CD4-positive, alpha-beta T cell (primary cell): ENCODE measurements at regions not wholly inside any gene's neighbourhood (a gene's known extent, or its start where the extent isn't known, plus 50 kb on each side); places are given as distances from the start of the nearest gene placed in this dataset.

Source experiments
- ATAC-seq: fragments of 200-7000 bp; cut with Tn5 transposase; one replicate; pipeline ENCODE4 v1.10.0; 2022; ENCODE audit warnings: mild to moderate bottlenecking; ENCODE audit not compliant: poor library complexity
- CTCF ChIA-PET: fragments of 350-600 bp; sonication (Branson Sonifier 250); formaldehyde crosslinking; loops from one replicate; lab custom pipeline; 2021; ENCODE audit warnings: antibody characterized with exemption, inconsistent platforms; lab: Charles Lee
- POLR2A ChIA-PET: fragments of 350-600 bp; sonication (Branson Sonifier 250); formaldehyde crosslinking; loops from one replicate; lab custom pipeline; 2021; ENCODE audit warnings: antibody characterized with exemption, inconsistent platforms; lab: Charles Lee
- DNase-seq, 14 experiments: peaks; one replicate each; pipeline ENCODE4 v3.0.0-alpha.2; 2013 to 2020; ENCODE audit warnings: mixed read lengths in 2 of 14
- H3K27ac ChIP-seq, 2 donors: one replicate each; pipeline versions ENCODE4 v1.5.1 to v1.7.0; 2013; ENCODE audit warnings: low read length in 2 of 2, low read depth in 1 of 2, mild to moderate bottlenecking in 1 of 2
- H3K27me3 ChIP-seq, 2 experiments: 1 replicate in 1 of 2; 2 replicates in 1 of 2; pipeline versions ENCODE4 v1.6.1 to v1.7.0; 2013; ENCODE audit warnings: low read length in 2 of 2, control low read depth in 1 of 2, mild to moderate bottlenecking in 1 of 2, moderate library complexity in 1 of 2; ENCODE audit not compliant: insufficient read depth in 2 of 2, control insufficient read depth in 1 of 2
- H3K36me3 ChIP-seq: one replicate; pipeline ENCODE4 v1.6.1; 2013; ENCODE audit warnings: low read length, control low read depth; ENCODE audit not compliant: insufficient read depth
- H3K4me1 ChIP-seq: one replicate; pipeline ENCODE4 v1.6.1; 2013; ENCODE audit warnings: low read length, control low read depth; ENCODE audit not compliant: insufficient read depth
- H3K4me3 ChIP-seq: one replicate; pipeline ENCODE4 v1.5.1; 2013; ENCODE audit warnings: mild to moderate bottlenecking, low read length, moderate library complexity
- H3K9me3 ChIP-seq, 2 experiments: 1 replicate in 1 of 2; 2 replicates in 1 of 2; pipeline versions ENCODE4 v1.6.1 to v1.7.0; 2013; ENCODE audit warnings: low read length in 2 of 2, mild to moderate bottlenecking in 2 of 2, control low read depth in 1 of 2, moderate library complexity in 1 of 2; ENCODE audit not compliant: control insufficient read depth in 1 of 2, insufficient read depth in 1 of 2
- H3K27ac Mint-ChIP-seq: one replicate; pipeline ENCODE4 v1.8.0; 2020; ENCODE audit warnings: mixed read lengths
- H3K27me3 Mint-ChIP-seq: one replicate; pipeline ENCODE4 v1.8.0; 2021; ENCODE audit warnings: mixed read lengths
- H3K36me3 Mint-ChIP-seq: one replicate; pipeline ENCODE4 v1.8.0; 2021; ENCODE audit warnings: low read depth, mixed read lengths
- H3K4me1 Mint-ChIP-seq: one replicate; pipeline ENCODE4 v1.8.0; 2021; ENCODE audit warnings: low read depth, mixed read lengths
- H3K4me3 Mint-ChIP-seq: one replicate; pipeline ENCODE4 v1.8.0; 2020; ENCODE audit warnings: mild to moderate bottlenecking, mixed read lengths
- H3K9me3 Mint-ChIP-seq: one replicate; pipeline ENCODE4 v1.8.0; 2020; ENCODE audit warnings: mixed read lengths
- intact Hi-C, 2 experiments: fragments of 100-400 bp; cut with DNase I in 1 of 2; cut with micrococcal nuclease in 1 of 2; formaldehyde crosslinking; loops; one replicate each; pipeline versions ENCODE4 v1.15.1 to v1.9.0; 2023 to 2025; cut with DNase I, micrococcal nuclease
- TF ChIP-seq, protein P1 (sequence below): fragments of 200-600 bp; IDR thresholded peaks from one replicate; pipeline ENCODE4 v1.8.0; 2022; ENCODE audit warnings: antibody characterized with exemption, mild to moderate bottlenecking

DNA sequence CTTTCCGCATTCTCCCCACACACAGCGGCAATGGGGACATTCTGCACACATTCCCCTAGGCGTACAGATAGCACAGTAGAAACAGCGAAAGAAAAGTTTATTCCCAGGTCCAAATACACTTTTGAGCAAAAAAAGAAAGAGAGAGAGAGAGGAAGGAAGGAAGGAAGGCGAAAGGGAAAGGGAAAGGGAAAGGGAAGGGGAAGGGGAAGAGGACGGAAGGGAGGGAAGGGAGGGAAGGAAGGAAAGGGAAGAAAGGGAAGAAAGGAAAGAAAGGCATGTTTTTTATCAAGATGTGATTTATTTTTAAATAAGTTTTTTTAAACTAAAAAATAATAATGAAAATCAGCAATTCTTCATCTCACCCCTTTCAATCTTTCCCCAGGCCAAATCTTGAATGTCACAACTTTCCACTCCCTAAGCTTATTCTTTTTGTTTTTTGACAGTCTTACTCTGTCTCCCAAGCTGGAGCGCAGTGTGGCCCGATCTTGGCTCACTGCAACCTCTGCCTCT, 281.7 kb downstream of the SKIDA1 start:
- no peak overlapping the region for H3K4me3 ChIP-seq
- ATAC-seq (no peak), DNase-seq (no peak)
- Mint-ChIP-seq H3K4me1 (no peaks in the 10 kb centered on the region), H3K4me3 (no peak overlapping the region), H3K27ac (no peak overlapping the region), H3K9me3 (no peaks in the 10 kb centered on the region), H3K27me3 (peaks cover 24% of the 10 kb centered on the region), H3K36me3 (no peaks in the 10 kb centered on the region)
- no peaks in the 10 kb centered on the region for H3K27me3 ChIP-seq
- intact Hi-C loops: no loop called here
- POLR2A ChIA-PET: no interaction called here
- TF ChIP-seq, protein P1, sequence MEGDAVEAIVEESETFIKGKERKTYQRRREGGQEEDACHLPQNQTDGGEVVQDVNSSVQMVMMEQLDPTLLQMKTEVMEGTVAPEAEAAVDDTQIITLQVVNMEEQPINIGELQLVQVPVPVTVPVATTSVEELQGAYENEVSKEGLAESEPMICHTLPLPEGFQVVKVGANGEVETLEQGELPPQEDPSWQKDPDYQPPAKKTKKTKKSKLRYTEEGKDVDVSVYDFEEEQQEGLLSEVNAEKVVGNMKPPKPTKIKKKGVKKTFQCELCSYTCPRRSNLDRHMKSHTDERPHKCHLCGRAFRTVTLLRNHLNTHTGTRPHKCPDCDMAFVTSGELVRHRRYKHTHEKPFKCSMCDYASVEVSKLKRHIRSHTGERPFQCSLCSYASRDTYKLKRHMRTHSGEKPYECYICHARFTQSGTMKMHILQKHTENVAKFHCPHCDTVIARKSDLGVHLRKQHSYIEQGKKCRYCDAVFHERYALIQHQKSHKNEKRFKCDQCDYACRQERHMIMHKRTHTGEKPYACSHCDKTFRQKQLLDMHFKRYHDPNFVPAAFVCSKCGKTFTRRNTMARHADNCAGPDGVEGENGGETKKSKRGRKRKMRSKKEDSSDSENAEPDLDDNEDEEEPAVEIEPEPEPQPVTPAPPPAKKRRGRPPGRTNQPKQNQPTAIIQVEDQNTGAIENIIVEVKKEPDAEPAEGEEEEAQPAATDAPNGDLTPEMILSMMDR: no peak
- H3K36me3 ChIP-seq: no peaks in the 10 kb centered on the region
- CTCF ChIA-PET: no interaction called here
- no peak overlapping the region for H3K27ac ChIP-seq
- no peaks in the 10 kb centered on the region for H3K4me1 ChIP-seq
- H3K9me3 ChIP-seq: no peaks in the 10 kb centered on the region

DNA sequence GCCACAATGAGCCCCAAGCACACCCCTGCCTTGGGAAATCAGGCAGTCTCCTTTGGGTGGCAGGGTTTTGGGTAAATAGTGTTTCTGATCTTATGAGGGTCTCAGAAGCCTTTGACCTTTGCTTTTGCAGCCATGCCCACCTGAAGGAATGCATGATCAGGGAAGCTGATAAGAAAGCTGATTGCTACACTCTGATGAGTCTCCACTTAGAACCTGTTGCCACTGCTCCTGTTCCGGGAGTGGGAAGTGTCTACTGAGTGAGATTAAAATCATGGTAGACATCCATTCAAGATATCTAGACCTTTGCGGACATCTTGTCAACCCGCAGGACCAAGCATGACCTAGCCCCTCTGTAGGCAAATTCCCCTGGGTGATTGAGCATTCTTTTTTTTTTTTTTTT, 282.6 kb downstream of the SKIDA1 start:
- Histone ChIP-seq H3K27me3 (no peaks in the 10 kb centered on the region), H3K4me3 (no peak overlapping the region), H3K9me3 (no peaks in the 10 kb centered on the region), H3K36me3 (no peaks in the 10 kb centered on the region), H3K27ac (no peak overlapping the region), H3K4me1 (no peaks in the 10 kb centered on the region)
- no peaks in the 10 kb centered on the region for H3K9me3 Mint-ChIP-seq
- POLR2A ChIA-PET: no interaction called here
- H3K27me3 Mint-ChIP-seq: peaks cover 20% of the 10 kb centered on the region
- intact Hi-C loops: no loop called here
- DNase-seq: no peak
- H3K4me1 Mint-ChIP-seq: no peaks in the 10 kb centered on the region
- ATAC-seq: no peak
- H3K36me3 Mint-ChIP-seq: no peaks in the 10 kb centered on the region
- CTCF ChIA-PET: no interaction called here
- TF ChIP-seq, protein P1: no peak
- H3K27ac Mint-ChIP-seq: no peak overlapping the region
- no peak overlapping the region for H3K4me3 Mint-ChIP-seq

DNA sequence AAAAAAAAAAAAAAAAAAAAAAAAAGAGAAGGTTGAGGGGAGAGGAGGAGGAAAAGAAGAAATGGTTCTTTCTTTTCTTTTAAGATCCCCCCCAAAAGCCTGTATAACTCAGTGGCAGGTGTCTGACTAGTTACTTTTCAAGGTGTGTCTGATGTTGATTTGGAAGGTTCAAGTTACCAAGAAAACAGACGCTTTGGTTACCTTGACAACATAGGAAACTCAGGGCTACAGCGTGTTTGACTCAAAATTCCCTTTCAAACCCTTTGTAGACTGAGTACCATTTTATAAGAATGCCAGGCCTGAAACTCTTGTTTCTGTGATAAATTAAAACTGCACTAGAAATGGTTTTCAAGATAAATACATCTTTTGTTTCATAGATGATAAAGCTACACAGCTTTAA, 286.8 kb downstream of the SKIDA1 start:
- CTCF ChIA-PET: no interaction called here
- ATAC-seq (no peak), DNase-seq (no peak)

More for the DNA sequence above, 286.8 kb downstream of the SKIDA1 start:
- POLR2A ChIA-PET: no interaction called here
- no peak overlapping the region for H3K27ac ChIP-seq
- peaks cover 2% of the 10 kb centered on the region for H3K9me3 Mint-ChIP-seq
- H3K4me3 ChIP-seq: no peak overlapping the region
- no peaks in the 10 kb centered on the region for H3K4me1 ChIP-seq
- peaks cover 0 to 7% of the 10 kb centered on the region in 2 experiments for H3K9me3 ChIP-seq
- no peak overlapping the region for H3K27ac Mint-ChIP-seq
- H3K36me3 Mint-ChIP-seq: no peaks in the 10 kb centered on the region
- intact Hi-C loops: no loop called here
- no peaks in the 10 kb centered on the region for H3K36me3 ChIP-seq
- TF ChIP-seq, protein P1: no peak
- no peaks in the 10 kb centered on the region for H3K27me3 ChIP-seq
- H3K4me3 Mint-ChIP-seq: no peak overlapping the region
- peaks cover 10% of the 10 kb centered on the region for H3K27me3 Mint-ChIP-seq
- H3K4me1 Mint-ChIP-seq: no peaks in the 10 kb centered on the region
